K562 (cell line): ENCODE measurements at regions not wholly inside any gene's neighbourhood (a gene's known extent, or its start where the extent isn't known, plus 50 kb on each side); places are given as distances from the start of the nearest gene placed in this dataset.

Experiments
- C11orf30 ChIP-seq: fragments of 450-650 bp; IDR thresholded peaks from 2 replicates; pipeline ENCODE4 v1.6.1; 2016; ENCODE audit warnings: low read depth, mild to moderate bottlenecking
- CREM ChIP-seq: IDR thresholded peaks from 2 replicates; pipeline ENCODE4 v1.6.1; 2014; ENCODE audit warnings: antibody characterized with exemption, low read depth
- GATAD2A ChIP-seq: fragments of 450-650 bp; IDR thresholded peaks from 2 replicates; pipeline ENCODE4 v1.6.1; 2017
- OTX1 ChIP-seq: fragments of 450-650 bp; formaldehyde crosslinking; IDR thresholded peaks from 2 replicates; pipeline ENCODE4 v1.4.0; 2022; ENCODE audit warnings: mild to moderate bottlenecking
- POLR2A ChIP-seq: fragments of 450-650 bp; conservative IDR thresholded peaks from 2 replicates; pipeline ENCODE4 v1.6.1; 2016
- SP1 ChIP-seq: sonication (generic); formaldehyde crosslinking; IDR thresholded peaks from 2 replicates; pipeline ENCODE4 v1.8.1; 2022; ENCODE audit warnings: mild to moderate bottlenecking, missing genetic modification reagents
- ZFX ChIP-seq: sonication (generic); formaldehyde crosslinking; IDR thresholded peaks from 2 replicates; pipeline ENCODE4 v1.8.0; 2022; ENCODE audit warnings: mild to moderate bottlenecking, missing genetic modification reagents, moderate library complexity
- ZNF124 ChIP-seq: sonication (generic); formaldehyde crosslinking; IDR thresholded peaks from 2 replicates; pipeline ENCODE4 v1.8.1; 2022; ENCODE audit warnings: missing genetic modification reagents
- ZNF224 ChIP-seq: sonication (generic); formaldehyde crosslinking; IDR thresholded peaks from 2 replicates; pipeline ENCODE4 v1.8.0; 2022; ENCODE audit warnings: mild to moderate bottlenecking, missing genetic modification reagents
- ZNF239 ChIP-seq: fragments of 250-450 bp; sonication (Bioruptor Pico); IDR thresholded peaks from 2 replicates; pipeline ENCODE4 v1.4.0; 2020; ENCODE audit warnings: mild to moderate bottlenecking
- ZNF766 ChIP-seq: fragments of 200-800 bp; sonication (Bioruptor generic); conservative IDR thresholded peaks from 2 replicates; pipeline ENCODE4 v1.6.1; 2016; ENCODE audit warnings: missing genetic modification characterization, missing compliant biosample characterization
- TF ChIP-seq, protein P1 (sequence below), 3 experiments: IDR thresholded peaks in 2 of 3; conservative IDR thresholded peaks in 1 of 3; 2 replicates each; pipeline ENCODE4 v1.5.1; 2011 to 2012; ENCODE audit warnings: low read length in 3 of 3, mild to moderate bottlenecking in 3 of 3, control low read depth in 2 of 3, improper control_type of control experiment in 1 of 3, inconsistent platforms in 1 of 3, low read depth in 1 of 3, mixed read lengths in 1 of 3, moderate library complexity in 1 of 3; ENCODE audit not compliant: insufficient read depth in 2 of 3
- TF ChIP-seq, protein P2 (sequence below): sonication (generic); formaldehyde crosslinking; IDR thresholded peaks from 2 replicates; pipeline ENCODE4 v1.8.0; 2023; ENCODE audit warnings: mild to moderate bottlenecking, missing genetic modification reagents

DNA sequence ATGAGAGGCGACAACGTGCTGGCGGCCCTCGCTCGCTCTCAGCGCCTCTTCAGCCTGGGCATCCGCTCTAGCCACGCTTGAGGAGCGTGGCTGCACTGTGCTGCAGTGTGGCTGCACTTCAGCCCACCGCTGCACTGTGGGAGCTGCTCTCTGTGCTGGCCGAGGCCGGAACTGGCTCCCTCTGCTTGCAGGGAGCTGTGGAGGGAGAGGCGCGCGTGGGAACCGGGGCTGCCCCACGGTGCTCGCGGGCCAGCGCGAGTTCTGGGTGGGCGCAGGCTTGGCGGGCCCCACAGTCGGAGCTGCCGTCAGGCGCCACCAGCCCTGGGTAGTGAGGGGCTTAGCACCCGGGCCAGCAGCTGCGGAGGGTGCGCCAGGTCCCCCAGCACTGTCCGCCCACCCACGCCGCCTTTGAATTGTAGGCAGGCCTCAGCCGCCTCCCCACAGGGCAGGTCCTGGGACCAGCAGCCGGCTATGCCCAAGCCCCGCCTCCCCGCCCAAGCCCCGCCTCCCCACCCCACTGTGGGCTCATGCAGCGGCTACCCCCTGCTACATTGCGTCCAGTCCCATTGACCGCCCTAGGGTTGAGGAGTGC lies 974.2 kb downstream of the FSCB start:
- TF ChIP-seq GATAD2A (no peak), ZNF766 (no peak), CREM (no peak), C11orf30 (no peak), POLR2A (no peak), ZNF239 (no peak), OTX1 (CRISPR knock-in tag) (no peak), SP1 (no peak), ZFX (CRISPR knock-in tag) (no peak), ZNF224 (CRISPR knock-in tag) (no peak), ZNF124 (CRISPR knock-in tag) (no peak)
- TF ChIP-seq, protein P1, sequence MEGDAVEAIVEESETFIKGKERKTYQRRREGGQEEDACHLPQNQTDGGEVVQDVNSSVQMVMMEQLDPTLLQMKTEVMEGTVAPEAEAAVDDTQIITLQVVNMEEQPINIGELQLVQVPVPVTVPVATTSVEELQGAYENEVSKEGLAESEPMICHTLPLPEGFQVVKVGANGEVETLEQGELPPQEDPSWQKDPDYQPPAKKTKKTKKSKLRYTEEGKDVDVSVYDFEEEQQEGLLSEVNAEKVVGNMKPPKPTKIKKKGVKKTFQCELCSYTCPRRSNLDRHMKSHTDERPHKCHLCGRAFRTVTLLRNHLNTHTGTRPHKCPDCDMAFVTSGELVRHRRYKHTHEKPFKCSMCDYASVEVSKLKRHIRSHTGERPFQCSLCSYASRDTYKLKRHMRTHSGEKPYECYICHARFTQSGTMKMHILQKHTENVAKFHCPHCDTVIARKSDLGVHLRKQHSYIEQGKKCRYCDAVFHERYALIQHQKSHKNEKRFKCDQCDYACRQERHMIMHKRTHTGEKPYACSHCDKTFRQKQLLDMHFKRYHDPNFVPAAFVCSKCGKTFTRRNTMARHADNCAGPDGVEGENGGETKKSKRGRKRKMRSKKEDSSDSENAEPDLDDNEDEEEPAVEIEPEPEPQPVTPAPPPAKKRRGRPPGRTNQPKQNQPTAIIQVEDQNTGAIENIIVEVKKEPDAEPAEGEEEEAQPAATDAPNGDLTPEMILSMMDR (IDR thresholded peaks at IDR 0.05 in 2 of 3, conservative IDR thresholded peaks at IDR 0.05 in 1 of 3; ENCODE audit: insufficient read depth in 2 of 3, low read depth in 1 of 3, low read length in 3 of 3) = no peak
- TF ChIP-seq, protein P2, sequence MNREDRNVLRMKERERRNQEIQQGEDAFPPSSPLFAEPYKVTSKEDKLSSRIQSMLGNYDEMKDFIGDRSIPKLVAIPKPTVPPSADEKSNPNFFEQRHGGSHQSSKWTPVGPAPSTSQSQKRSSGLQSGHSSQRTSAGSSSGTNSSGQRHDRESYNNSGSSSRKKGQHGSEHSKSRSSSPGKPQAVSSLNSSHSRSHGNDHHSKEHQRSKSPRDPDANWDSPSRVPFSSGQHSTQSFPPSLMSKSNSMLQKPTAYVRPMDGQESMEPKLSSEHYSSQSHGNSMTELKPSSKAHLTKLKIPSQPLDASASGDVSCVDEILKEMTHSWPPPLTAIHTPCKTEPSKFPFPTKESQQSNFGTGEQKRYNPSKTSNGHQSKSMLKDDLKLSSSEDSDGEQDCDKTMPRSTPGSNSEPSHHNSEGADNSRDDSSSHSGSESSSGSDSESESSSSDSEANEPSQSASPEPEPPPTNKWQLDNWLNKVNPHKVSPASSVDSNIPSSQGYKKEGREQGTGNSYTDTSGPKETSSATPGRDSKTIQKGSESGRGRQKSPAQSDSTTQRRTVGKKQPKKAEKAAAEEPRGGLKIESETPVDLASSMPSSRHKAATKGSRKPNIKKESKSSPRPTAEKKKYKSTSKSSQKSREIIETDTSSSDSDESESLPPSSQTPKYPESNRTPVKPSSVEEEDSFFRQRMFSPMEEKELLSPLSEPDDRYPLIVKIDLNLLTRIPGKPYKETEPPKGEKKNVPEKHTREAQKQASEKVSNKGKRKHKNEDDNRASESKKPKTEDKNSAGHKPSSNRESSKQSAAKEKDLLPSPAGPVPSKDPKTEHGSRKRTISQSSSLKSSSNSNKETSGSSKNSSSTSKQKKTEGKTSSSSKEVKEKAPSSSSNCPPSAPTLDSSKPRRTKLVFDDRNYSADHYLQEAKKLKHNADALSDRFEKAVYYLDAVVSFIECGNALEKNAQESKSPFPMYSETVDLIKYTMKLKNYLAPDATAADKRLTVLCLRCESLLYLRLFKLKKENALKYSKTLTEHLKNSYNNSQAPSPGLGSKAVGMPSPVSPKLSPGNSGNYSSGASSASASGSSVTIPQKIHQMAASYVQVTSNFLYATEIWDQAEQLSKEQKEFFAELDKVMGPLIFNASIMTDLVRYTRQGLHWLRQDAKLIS (CRISPR knock-in tag) = no peak
